B cell (primary cell): ENCODE measurements at regions not wholly inside any gene's neighbourhood (a gene's known extent, or its start where the extent isn't known, plus 50 kb on each side); places are given as distances from the start of the nearest gene placed in this dataset.

Source experiments
- ATAC-seq: fragments of 200-7000 bp; cut with Tn5 transposase; one replicate; pipeline ENCODE4 v1.10.0; 2021; ENCODE audit warnings: low read depth, mild to moderate bottlenecking, moderate number of reproducible peaks, moderate library complexity
- CTCF ChIA-PET: fragments of 350-600 bp; sonication (Branson Sonifier 250); formaldehyde crosslinking; loops from one replicate; lab custom pipeline; 2021; ENCODE audit warnings: antibody characterized with exemption, inconsistent platforms; lab: Charles Lee
- POLR2A ChIA-PET: fragments of 350-600 bp; sonication (Branson Sonifier 250); formaldehyde crosslinking; loops from one replicate; lab custom pipeline; 2021; ENCODE audit warnings: antibody characterized with exemption; lab: Charles Lee
- DNase-seq: peaks from one replicate; pipeline ENCODE4 v3.0.0; 2013
- H2AFZ ChIP-seq: 2 replicates; pipeline ENCODE4 v1.6.1; 2012; ENCODE audit warnings: mild to moderate bottlenecking, low read depth, low read length; ENCODE audit not compliant: insufficient read depth, poor library complexity, severe bottlenecking
- H3K27ac ChIP-seq, 2 donors: 1 replicate in 1 of 2; 2 replicates in 1 of 2; pipeline ENCODE4 v1.5.1; 2012 to 2013; ENCODE audit warnings: low read length in 2 of 2, mild to moderate bottlenecking in 2 of 2, moderate library complexity in 1 of 2
- H3K27me3 ChIP-seq, 4 experiments: fragments of 200-600 bp in 1 of 4; sonication (generic) in 1 of 4; replicated peaks in 1 of 4; 1 replicate in 2 of 4; 2 replicates in 2 of 4; pipeline versions ENCODE4 v1.6.1 to v1.7.0; 2013 to 2016; ENCODE audit warnings: low read length in 3 of 4, mild to moderate bottlenecking in 2 of 4, mixed read lengths in 1 of 4, moderate library complexity in 1 of 4; ENCODE audit not compliant: insufficient read depth in 4 of 4, control insufficient read depth in 3 of 4; ENCODE audit errors: control extremely low read depth in 1 of 4
- H3K36me3 ChIP-seq, 2 experiments: replicated peaks in 1 of 2; 1 replicate in 1 of 2; 2 replicates in 1 of 2; pipeline versions ENCODE4 v1.6.1 to v1.7.1; 2013; ENCODE audit warnings: low read length in 1 of 2; ENCODE audit not compliant: insufficient read depth in 2 of 2, control insufficient read depth in 1 of 2; ENCODE audit errors: control extremely low read depth in 1 of 2, extremely low read depth in 1 of 2
- H3K4me1 ChIP-seq, 2 donors: fragments of 200-600 bp in 1 of 2; sonication (generic) in 1 of 2; 1 replicate in 1 of 2; 2 replicates in 1 of 2; pipeline versions ENCODE4 v1.5.1 to v1.6.1; 2013 to 2017; ENCODE audit warnings: low read length in 2 of 2; ENCODE audit not compliant: control insufficient read depth in 2 of 2, insufficient read depth in 2 of 2
- H3K4me2 ChIP-seq: replicated peaks from 2 replicates; pipeline ENCODE3; 2012; ENCODE audit warnings: mild to moderate bottlenecking, low read depth, low read length; ENCODE audit not compliant: poor library complexity, severe bottlenecking
- H3K4me3 ChIP-seq, 5 experiments: fragments of 200-600 bp in 1 of 5; sonication (generic) in 1 of 5; 1 replicate in 3 of 5; 2 replicates in 2 of 5; pipeline versions ENCODE4 v1.5.1 to v1.7.0; 2011 to 2016; ENCODE audit warnings: low read length in 4 of 5, mild to moderate bottlenecking in 4 of 5, low read depth in 2 of 5, control low read depth in 1 of 5, moderate library complexity in 1 of 5; ENCODE audit not compliant: insufficient read depth in 1 of 5; ENCODE audit errors: control extremely low read depth in 1 of 5, extremely low read depth in 1 of 5
- H3K79me2 ChIP-seq: fragments of 200-600 bp; sonication (generic); one replicate; pipeline ENCODE4 v1.6.0; 2016; ENCODE audit warnings: low read length; ENCODE audit not compliant: control insufficient read depth, insufficient read depth
- H3K9ac ChIP-seq: fragments of 200-600 bp; sonication (generic); 2 replicates; pipeline ENCODE4 v1.6.1; 2017; ENCODE audit warnings: mild to moderate bottlenecking, low read length, moderate library complexity
- H3K9me3 ChIP-seq, 3 donors: one replicate each; pipeline versions ENCODE4 v1.6.1 to v1.7.1; 2013; ENCODE audit warnings: low read length in 2 of 3; ENCODE audit not compliant: control insufficient read depth in 2 of 3, insufficient read depth in 1 of 3; ENCODE audit errors: control extremely low read depth in 1 of 3
- H4K20me1 ChIP-seq: 2 replicates; pipeline ENCODE4 v1.6.0; 2012; ENCODE audit warnings: mild to moderate bottlenecking, low read length; ENCODE audit not compliant: insufficient read depth, control insufficient read depth, poor library complexity, severe bottlenecking
- H3K27ac Mint-ChIP-seq: one replicate; pipeline ENCODE4 v1.8.0; 2021; ENCODE audit warnings: mixed read lengths
- H3K27me3 Mint-ChIP-seq: one replicate; pipeline ENCODE4 v1.8.0; 2021; ENCODE audit warnings: mixed read lengths
- H3K4me1 Mint-ChIP-seq: one replicate; pipeline ENCODE4 v1.8.0; 2021; ENCODE audit warnings: mixed read lengths
- H3K4me3 Mint-ChIP-seq: one replicate; pipeline ENCODE4 v1.8.0; 2021; ENCODE audit warnings: mixed read lengths
- H3K9me3 Mint-ChIP-seq: one replicate; pipeline ENCODE4 v1.8.0; 2022; ENCODE audit warnings: mixed read lengths; ENCODE audit not compliant: insufficient read depth
- EZH2 ChIP-seq: IDR thresholded peaks from 2 replicates; pipeline ENCODE4 v1.6.1; 2012; ENCODE audit warnings: borderline replicate concordance, low read depth, mild to moderate bottlenecking, moderate library complexity, low read length; ENCODE audit not compliant: insufficient read depth, poor library complexity, severe bottlenecking
- WGBS: methylation state at CpG from one replicate; pipeline ENCODE4 v1.1.5; 2013; ENCODE audit warnings: missing lambda C conversion rate; ENCODE audit not compliant: insufficient coverage; 5-methylcytosine and 5-hydroxymethylcytosine counted together
- intact Hi-C: fragments of 100-400 bp; cut with micrococcal nuclease; formaldehyde crosslinking; loops from one replicate; pipeline ENCODE4 v1.10.0; 2022
- TF ChIP-seq, protein P1 (sequence below): fragments of 200-600 bp; IDR thresholded peaks from one replicate; pipeline ENCODE4 v1.8.0; 2022; ENCODE audit warnings: antibody characterized with exemption, mild to moderate bottlenecking

DNA sequence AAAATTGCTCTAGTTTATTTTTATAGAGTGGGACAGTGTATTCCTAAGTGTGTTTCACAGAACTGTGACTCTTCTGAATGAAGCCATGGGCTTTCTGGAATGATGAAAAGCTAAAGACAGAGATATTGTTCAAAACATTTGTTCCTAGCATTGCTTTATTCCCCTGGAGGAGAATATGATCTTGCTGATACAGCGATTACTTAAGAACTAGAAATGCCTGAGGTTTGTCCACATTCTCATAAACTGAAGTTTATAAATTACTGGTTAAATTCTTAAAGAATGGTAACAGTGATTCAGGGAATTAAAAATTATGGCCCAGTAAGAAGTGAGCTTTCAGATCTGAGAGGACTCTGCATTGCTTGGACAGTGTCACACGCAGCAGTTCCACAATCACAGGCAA lies 690.3 kb downstream of the FAM181B start:
- Mint-ChIP-seq H3K27ac (no peak overlapping the region), H3K9me3 (peaks cover 6% of the 10 kb centered on the region), H3K4me3 (no peak overlapping the region), H3K27me3 (no peaks in the 10 kb centered on the region), H3K4me1 (no peaks in the 10 kb centered on the region)
- Histone ChIP-seq H3K27me3 (no peaks in the 10 kb centered on the region), H2AFZ (no peak overlapping the region), H3K4me1 (no peaks in the 10 kb centered on the region), H3K9ac (no peak overlapping the region), H3K9me3 (peaks cover 0 to 7% (median 0%) of the 10 kb centered on the region in 3 donors), H3K27ac (no peak overlapping the region), H4K20me1 (no peaks in the 10 kb centered on the region), H3K79me2 (no peaks in the 10 kb centered on the region), H3K4me3 (no peak overlapping the region), H3K4me2 (no peak overlapping the region), H3K36me3 (no peaks in the 10 kb centered on the region)
- TF ChIP-seq, protein P1, sequence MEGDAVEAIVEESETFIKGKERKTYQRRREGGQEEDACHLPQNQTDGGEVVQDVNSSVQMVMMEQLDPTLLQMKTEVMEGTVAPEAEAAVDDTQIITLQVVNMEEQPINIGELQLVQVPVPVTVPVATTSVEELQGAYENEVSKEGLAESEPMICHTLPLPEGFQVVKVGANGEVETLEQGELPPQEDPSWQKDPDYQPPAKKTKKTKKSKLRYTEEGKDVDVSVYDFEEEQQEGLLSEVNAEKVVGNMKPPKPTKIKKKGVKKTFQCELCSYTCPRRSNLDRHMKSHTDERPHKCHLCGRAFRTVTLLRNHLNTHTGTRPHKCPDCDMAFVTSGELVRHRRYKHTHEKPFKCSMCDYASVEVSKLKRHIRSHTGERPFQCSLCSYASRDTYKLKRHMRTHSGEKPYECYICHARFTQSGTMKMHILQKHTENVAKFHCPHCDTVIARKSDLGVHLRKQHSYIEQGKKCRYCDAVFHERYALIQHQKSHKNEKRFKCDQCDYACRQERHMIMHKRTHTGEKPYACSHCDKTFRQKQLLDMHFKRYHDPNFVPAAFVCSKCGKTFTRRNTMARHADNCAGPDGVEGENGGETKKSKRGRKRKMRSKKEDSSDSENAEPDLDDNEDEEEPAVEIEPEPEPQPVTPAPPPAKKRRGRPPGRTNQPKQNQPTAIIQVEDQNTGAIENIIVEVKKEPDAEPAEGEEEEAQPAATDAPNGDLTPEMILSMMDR = no peak
- TF ChIP-seq EZH2 = no peak
- no CpG with 5 or more reads among the region's 2 CpGs for WGBS
- ChIA-PET POLR2A (no interaction called here), CTCF (no interaction called here)
- intact Hi-C loops = no loop called here
- DNase-seq = no peak
- no peak for ATAC-seq

DNA sequence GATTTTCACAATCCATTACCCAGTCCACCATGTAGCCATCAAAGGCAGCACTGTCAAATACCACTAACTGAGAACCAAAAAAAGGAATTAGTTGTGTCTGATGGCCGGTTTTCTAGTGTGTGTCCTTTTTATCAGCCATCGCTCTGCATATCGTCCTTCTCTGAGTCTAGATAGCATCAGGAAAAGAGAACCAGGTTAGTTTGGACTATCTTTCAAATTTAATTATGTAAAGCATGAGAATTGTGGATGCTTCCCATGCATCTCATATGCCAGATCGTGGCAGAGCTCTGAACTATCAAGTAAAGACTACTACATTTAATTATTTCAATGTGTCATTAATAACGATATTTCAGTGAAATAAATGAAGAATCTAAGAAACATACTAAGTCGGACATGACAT lies 691.9 kb downstream of the FAM181B start:
- no peaks in the 10 kb centered on the region for H3K27me3 ChIP-seq
- Mint-ChIP-seq H3K27me3 (no peaks in the 10 kb centered on the region), H3K4me1 (no peaks in the 10 kb centered on the region), H3K27ac (no peak overlapping the region), H3K9me3 (peaks cover 6% of the 10 kb centered on the region), H3K4me3 (no peak overlapping the region)
- H3K79me2 ChIP-seq = no peaks in the 10 kb centered on the region
- no peak for DNase-seq
- TF ChIP-seq EZH2 = no peak
- TF ChIP-seq, protein P1 = no peak
- no peak overlapping the region for H3K4me2 ChIP-seq
- intact Hi-C loops = no loop called here
- no peaks in the 10 kb centered on the region for H3K9me3 ChIP-seq
- H3K9ac ChIP-seq = no peak overlapping the region
- H3K36me3 ChIP-seq = no peaks in the 10 kb centered on the region
- H3K4me1 ChIP-seq = no peaks in the 10 kb centered on the region
- WGBS = no CpG with 5 or more reads among the region's 6 CpGs
- CTCF ChIA-PET = no interaction called here
- no peak overlapping the region for H3K27ac ChIP-seq
- H4K20me1 ChIP-seq = no peaks in the 10 kb centered on the region
- ATAC-seq = no peak
- POLR2A ChIA-PET = no interaction called here
- H2AFZ ChIP-seq = no peak overlapping the region
- no peak overlapping the region for H3K4me3 ChIP-seq
